GM12864 (cell line): ENCODE measurements at regions not wholly inside any gene's neighbourhood (a gene's known extent, or its start where the extent isn't known, plus 50 kb on each side); places are given as distances from the start of the nearest gene placed in this dataset.

Experiments
- DNase-seq: peaks from one replicate; pipeline ENCODE4 v3.0.0-alpha.2; 2011; ENCODE audit warnings: low read depth
- H3K4me3 ChIP-seq: 2 replicates; pipeline ENCODE4 v1.5.1; 2011; ENCODE audit warnings: mild to moderate bottlenecking, low read depth, low read length, control low read depth
- TF ChIP-seq, protein P1 (sequence below): IDR thresholded peaks from 2 replicates; pipeline ENCODE4 v1.5.1; 2011; ENCODE audit warnings: low read depth, mild to moderate bottlenecking, moderate library complexity, low read length, control low read depth, inconsistent platforms; ENCODE audit errors: missing control alignments

DNA sequence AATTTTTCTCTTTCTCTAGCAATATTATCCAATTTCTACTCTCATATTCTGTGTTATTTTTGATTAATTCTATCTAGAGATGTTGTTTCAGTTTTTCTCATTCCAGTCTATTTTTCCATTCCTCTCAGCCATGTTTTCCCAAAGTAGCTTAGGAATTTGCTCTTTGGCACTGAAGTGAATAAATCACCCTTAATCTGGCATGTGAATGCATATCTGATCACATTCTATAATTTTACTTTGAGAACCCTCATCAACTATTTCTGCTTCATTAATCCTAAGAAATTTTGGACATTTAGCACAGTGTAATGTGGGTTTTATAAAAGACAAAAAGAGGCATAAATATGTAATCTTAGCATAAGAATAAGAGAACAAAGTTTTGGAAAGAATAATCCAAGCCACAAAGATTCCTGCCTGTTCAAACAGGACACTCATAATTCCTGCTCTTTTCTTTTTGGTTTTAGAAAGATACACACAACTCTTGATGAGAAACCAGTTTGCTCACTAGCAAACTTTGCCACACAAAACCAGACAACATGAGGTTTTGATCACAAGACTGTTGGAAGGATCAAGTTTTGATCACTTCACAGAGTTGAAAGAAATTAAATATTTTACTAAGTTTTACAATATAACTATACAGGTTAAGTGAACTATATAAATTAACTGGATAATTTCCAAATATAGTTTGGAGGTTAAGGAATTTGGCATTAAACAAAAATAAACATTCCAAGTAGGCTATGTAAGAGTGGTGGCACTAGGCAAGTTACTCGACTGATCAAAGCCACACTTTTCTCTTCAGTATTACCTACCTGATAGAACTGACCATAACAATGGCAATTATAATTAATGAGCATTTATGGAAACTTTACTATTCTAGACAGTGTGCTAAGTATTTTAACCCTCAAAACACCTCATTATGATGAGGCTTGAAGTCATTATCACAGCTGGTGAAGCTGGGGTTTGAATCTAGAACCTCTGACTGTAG lies 226.6 kb upstream of the TMTC1 start:
- DNase-seq = no peak
- TF ChIP-seq, protein P1, sequence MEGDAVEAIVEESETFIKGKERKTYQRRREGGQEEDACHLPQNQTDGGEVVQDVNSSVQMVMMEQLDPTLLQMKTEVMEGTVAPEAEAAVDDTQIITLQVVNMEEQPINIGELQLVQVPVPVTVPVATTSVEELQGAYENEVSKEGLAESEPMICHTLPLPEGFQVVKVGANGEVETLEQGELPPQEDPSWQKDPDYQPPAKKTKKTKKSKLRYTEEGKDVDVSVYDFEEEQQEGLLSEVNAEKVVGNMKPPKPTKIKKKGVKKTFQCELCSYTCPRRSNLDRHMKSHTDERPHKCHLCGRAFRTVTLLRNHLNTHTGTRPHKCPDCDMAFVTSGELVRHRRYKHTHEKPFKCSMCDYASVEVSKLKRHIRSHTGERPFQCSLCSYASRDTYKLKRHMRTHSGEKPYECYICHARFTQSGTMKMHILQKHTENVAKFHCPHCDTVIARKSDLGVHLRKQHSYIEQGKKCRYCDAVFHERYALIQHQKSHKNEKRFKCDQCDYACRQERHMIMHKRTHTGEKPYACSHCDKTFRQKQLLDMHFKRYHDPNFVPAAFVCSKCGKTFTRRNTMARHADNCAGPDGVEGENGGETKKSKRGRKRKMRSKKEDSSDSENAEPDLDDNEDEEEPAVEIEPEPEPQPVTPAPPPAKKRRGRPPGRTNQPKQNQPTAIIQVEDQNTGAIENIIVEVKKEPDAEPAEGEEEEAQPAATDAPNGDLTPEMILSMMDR = no peak
- H3K4me3 ChIP-seq = no peak overlapping the region

DNA sequence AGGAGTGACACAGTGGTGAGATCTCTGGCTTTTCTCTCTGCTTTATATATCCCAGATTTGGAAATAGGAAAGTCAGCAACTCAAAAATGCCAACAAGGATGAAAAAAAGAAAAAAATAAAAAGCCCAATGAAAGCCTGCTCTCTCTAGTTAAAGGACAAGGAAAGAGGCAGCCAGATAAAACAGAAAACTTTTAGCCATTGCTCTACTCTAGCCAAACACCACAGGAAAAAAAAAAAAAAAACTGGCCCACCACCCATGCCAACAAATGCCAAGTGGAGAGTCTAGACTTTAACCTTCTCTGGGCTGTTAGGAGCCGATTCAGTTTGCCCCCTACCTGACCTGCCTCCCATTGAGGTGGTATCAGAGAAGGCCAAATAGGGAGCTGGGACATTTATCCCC lies 222.3 kb upstream of the TMTC1 start:
- TF ChIP-seq, protein P1 = no peak
- no peak for DNase-seq
- H3K4me3 ChIP-seq = no peak overlapping the region

DNA sequence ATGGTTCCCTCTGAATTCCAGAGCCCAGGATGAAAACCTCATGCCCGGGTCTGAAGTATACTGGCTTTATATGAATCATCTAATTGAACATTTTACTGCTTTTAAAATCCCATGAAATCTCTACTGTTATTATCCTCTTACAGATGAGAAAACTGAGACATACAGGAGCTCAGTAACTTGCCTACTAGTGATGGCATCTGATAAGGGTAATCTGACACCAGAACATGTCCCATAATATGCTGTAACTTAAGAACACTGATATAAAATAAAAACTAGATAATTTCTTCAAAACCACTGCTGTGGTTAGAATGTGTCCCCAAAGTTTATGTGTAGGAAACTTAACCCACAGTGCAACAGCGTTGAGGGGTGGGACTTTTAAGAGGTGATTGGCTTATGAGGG lies 219.6 kb upstream of the TMTC1 start:
- TF ChIP-seq, protein P1 = no peak
- DNase-seq = no peak

DNA sequence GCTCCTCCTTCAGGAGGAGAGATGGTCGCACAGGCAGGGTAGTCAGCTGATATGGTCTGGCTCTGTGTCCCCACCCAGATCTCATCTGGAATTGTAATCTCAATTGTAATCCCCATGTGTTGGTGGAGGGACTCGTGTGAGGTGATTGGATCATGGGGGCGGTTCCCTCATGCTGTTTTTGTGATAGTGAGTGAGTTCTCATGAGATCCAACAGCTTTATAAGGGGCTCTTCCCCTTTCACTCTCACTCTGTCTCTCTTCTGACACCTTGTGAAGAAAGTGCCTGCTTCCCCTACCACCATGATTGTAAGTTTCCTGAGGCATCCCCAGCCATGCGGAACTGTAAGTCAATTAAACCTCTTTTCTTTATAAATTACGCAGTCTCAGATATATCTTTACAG lies 218.9 kb upstream of the TMTC1 start:
- H3K4me3 ChIP-seq = no peak overlapping the region
- no peak for DNase-seq
- TF ChIP-seq, protein P1 = no peak

More for the DNA sequence above, 219.6 kb upstream of the TMTC1 start:
- H3K4me3 ChIP-seq = no peak overlapping the region

DNA sequence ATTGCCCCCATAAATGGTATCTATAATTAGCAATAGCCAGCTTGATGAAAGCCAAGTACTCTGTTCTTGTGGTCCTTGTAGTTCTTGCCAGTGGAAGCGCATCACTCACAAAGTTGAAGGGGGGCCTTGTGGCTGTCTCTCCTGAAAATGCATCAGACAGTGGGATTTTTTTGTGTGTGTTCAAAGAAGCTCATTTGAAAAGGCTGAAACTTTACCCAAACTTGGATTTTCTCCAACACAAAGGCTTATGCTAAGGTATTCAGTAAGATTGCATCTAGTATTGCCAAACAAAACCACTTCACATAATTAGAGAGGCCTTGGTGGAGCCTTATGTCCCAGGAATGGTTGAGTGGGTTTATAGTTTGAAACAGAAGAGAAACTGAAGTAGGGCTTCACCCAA lies 216.7 kb upstream of the TMTC1 start:
- TF ChIP-seq, protein P1 = no peak
- H3K4me3 ChIP-seq = no peak overlapping the region
- no peak for DNase-seq

DNA sequence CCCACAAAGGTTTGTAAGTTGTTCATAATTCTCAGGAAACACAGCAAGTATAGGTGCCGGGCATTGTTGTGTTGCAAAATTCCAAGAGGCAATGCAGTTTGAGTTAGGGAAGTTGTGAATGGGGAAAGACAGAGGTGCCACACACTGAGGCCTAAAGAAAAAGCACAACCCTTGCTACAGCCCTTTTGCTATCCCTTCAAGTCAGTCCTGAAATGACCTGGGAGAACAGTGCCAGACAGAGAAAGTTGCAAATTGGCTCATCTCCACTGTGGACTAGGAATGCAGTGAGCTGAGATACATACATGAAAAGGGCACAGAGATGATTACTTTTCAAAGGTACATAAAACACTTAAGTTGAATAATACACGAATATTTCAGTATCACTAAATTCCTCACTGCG lies 213.3 kb upstream of the TMTC1 start:
- DNase-seq = no peak
- no peak overlapping the region for H3K4me3 ChIP-seq
- TF ChIP-seq, protein P1 = no peak

DNA sequence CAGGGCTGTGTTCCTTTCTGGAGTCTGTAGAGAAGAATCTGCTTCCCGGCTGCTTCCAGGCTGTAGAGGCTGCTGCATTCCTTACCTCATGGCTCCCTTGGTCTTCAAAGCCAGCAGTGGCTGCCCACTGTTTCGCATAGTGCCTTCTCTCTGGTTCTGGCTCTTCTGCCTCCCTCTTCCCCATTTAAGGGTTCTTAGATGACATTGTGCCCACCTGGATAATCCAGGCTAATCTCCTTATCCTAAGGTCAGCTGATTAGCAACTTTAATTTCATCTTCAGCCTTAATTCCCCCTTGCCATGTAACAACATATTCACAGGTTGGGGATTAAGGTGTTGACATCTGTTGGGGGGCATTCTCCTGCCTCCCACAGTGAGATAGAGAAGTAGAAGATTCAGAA lies 208.6 kb upstream of the TMTC1 start:
- DNase-seq = no peak
- TF ChIP-seq, protein P1 = no peak
- H3K4me3 ChIP-seq = no peak overlapping the region
